AG09319 (cell line): ENCODE measurements at regions not wholly inside any gene's neighbourhood (a gene's known extent, or its start where the extent isn't known, plus 50 kb on each side); places are given as distances from the start of the nearest gene placed in this dataset.
"Not testable (repeated sequence)": the region's sequence is repeated elsewhere in the genome, so short reads cannot be mapped to it uniquely, and the experiment has no call there.

ENCODE experiments used
- DNase-seq: peaks from one replicate; pipeline ENCODE4 v3.0.0-alpha.2; 2010; ENCODE audit warnings: low read depth; ENCODE audit errors: extremely low read depth

GRCh38 chr1:120655394-120655793 lies 68.4 kb upstream of the NBPF26 start:
- not testable (repeated sequence) for DNase-seq

GRCh38 chr1:120656116-120656515 lies 67.6 kb upstream of the NBPF26 start:
- DNase-seq, result not testable (repeated sequence)

- DNase-seq, result not testable (repeated sequence)
Measured at GRCh38 chr1:120657804-120658203, 65.9 kb upstream of the NBPF26 start.

- DNase-seq, result not testable (repeated sequence)
Measured at GRCh38 chr1:120658622-120659021, 65.1 kb upstream of the NBPF26 start.

GRCh38 chr1:120659133-120659532 lies 64.6 kb upstream of the NBPF26 start:
- not testable (repeated sequence) for DNase-seq

GRCh38 chr1:120664376-120665249 lies 59.1 kb upstream of the NBPF26 start:
- DNase-seq, result not testable (repeated sequence)

GRCh38 chr1:120665250-120665577 lies 58.5 kb upstream of the NBPF26 start:
- not testable (repeated sequence) for DNase-seq

- not testable (repeated sequence) for DNase-seq
Measured at GRCh38 chr1:120668187-120668586, 55.6 kb upstream of the NBPF26 start.
